ENCODE measurements at regions not wholly inside any gene's neighbourhood (a gene's known extent, or its start where the extent isn't known, plus 50 kb on each side); places are given as distances from the start of the nearest gene placed in this dataset.

- Histone ChIP-seq H3K4me3 (no peak overlapping the region), H3K4me1 (no peaks in the 10 kb centered on the region), H3K27ac (no peak overlapping the region), H3K36me3 (no peaks in the 10 kb centered on the region), H3K27me3 (replicated peaks in 1 of 7) (no peaks in the 10 kb centered on the region), H3K9me3 (peaks cover 0 to 6% (median 0%) of the 10 kb centered on the region in 8 donors)
- TF ChIP-seq POLR2A (IDR thresholded peaks at IDR 0.05) (no peak), CTCF (IDR thresholded peaks at IDR 0.05 in 8 of 11, conservative IDR thresholded peaks at IDR 0.05 in 3 of 11) (no peak), POLR2AphosphoS5 (IDR thresholded peaks at IDR 0.05) (no peak)
- intact Hi-C loops (cut with DNase I; ENCODE audit: low total_unique reads), result no loop called here
- WGBS, 5 donors, result 92 to 95% (median 93%) methylated on average over 8 of the region's 8 CpGs
- no peak for DNase-seq
These were observed 188.7 kb downstream of the ZNF608 start for GRCh38 chr5:124557761-124558160.

- Histone ChIP-seq H3K27me3 (replicated peaks in 1 of 7) (no peaks in the 10 kb centered on the region), H3K4me3 (no peak overlapping the region), H3K36me3 (no peaks in the 10 kb centered on the region), H3K9me3 (peaks cover 0 to 6% (median 0%) of the 10 kb centered on the region in 8 donors), H3K27ac (no peak overlapping the region), H3K4me1 (peaks cover 0 to 4% (median 0%) of the 10 kb centered on the region in 6 donors)
- DNase-seq, result no peak
- intact Hi-C loops (cut with DNase I; ENCODE audit: low total_unique reads), result no loop called here
- 82 to 97% (median 92%) methylated on average over 2 of the region's 2 CpGs for WGBS, 5 donors
- TF ChIP-seq CTCF (IDR thresholded peaks at IDR 0.05 in 8 of 11, conservative IDR thresholded peaks at IDR 0.05 in 3 of 11) (no peak), POLR2A (IDR thresholded peaks at IDR 0.05) (no peak), POLR2AphosphoS5 (IDR thresholded peaks at IDR 0.05) (no peak)
These were observed 191.5 kb downstream of the ZNF608 start for GRCh38 chr5:124554746-124555578.

- WGBS, 5 donors, result 82 to 91% (median 84%) methylated on average over 2 of the region's 2 CpGs
- Histone ChIP-seq H3K27me3 (replicated peaks in 1 of 7) (no peaks in the 10 kb centered on the region), H3K27ac (no peak overlapping the region), H3K9me3 (peaks cover 0 to 6% (median 0%) of the 10 kb centered on the region in 8 donors), H3K36me3 (no peaks in the 10 kb centered on the region), H3K4me1 (peaks cover 0 to 4% (median 0%) of the 10 kb centered on the region in 6 donors), H3K4me3 (no peak overlapping the region)
- intact Hi-C loops (cut with DNase I; ENCODE audit: low total_unique reads), result no loop called here
- TF ChIP-seq CTCF (IDR thresholded peaks at IDR 0.05 in 8 of 11, conservative IDR thresholded peaks at IDR 0.05 in 3 of 11) (no peak), POLR2AphosphoS5 (IDR thresholded peaks at IDR 0.05) (no peak), POLR2A (IDR thresholded peaks at IDR 0.05) (no peak)
- DNase-seq, result no peak
These were observed 192.5 kb downstream of the ZNF608 start for GRCh38 chr5:124553911-124554310.

- Histone ChIP-seq H3K36me3 (no peaks in the 10 kb centered on the region), H3K27me3 (replicated peaks in 1 of 7) (no peaks in the 10 kb centered on the region), H3K4me1 (peaks cover 0 to 4% (median 0%) of the 10 kb centered on the region in 6 donors), H3K4me3 (no peak overlapping the region), H3K27ac (no peak overlapping the region), H3K9me3 (no peaks in the 10 kb centered on the region)
- no peak for DNase-seq
- TF ChIP-seq POLR2A (IDR thresholded peaks at IDR 0.05), result no peak
- TF ChIP-seq POLR2AphosphoS5 (IDR thresholded peaks at IDR 0.05), result no peak
- TF ChIP-seq CTCF (IDR thresholded peaks at IDR 0.05 in 8 of 11, conservative IDR thresholded peaks at IDR 0.05 in 3 of 11), result no peak
- intact Hi-C loops (cut with DNase I; ENCODE audit: low total_unique reads), result no loop called here
- WGBS, 5 donors, result 89 to 98% (median 93%) methylated on average over 4 of the region's 4 CpGs
These were observed 193.9 kb downstream of the ZNF608 start for GRCh38 chr5:124552526-124552925.

Data from spleen (tissue), 11 donors.